ENCODE measurements at regions not wholly inside any gene's neighbourhood (a gene's known extent, or its start where the extent isn't known, plus 50 kb on each side); places are given as distances from the start of the nearest gene placed in this dataset.

- TF ChIP-seq CTCF (conservative IDR thresholded peaks at IDR 0.05; ENCODE audit: low read depth, low read length) (no peak), CHD1 (IDR thresholded peaks at IDR 0.05; ENCODE audit: low read depth, low read length) (no peak), ELK1 (IDR thresholded peaks at IDR 0.05; ENCODE audit: borderline replicate concordance, low read depth, low read length) (no peak), POLR2A (IDR thresholded peaks at IDR 0.05; ENCODE audit: low read depth, low read length) (no peak)
These were observed 233.8 kb upstream of the CDH11 start for GRCh38 chr16:65355706-65356105.
